Peyer's patch (tissue), 4 donors: ENCODE measurements at regions not wholly inside any gene's neighbourhood (a gene's known extent, or its start where the extent isn't known, plus 50 kb on each side); places are given as distances from the start of the nearest gene placed in this dataset.
"Not testable (repeated sequence)": the region's sequence is repeated elsewhere in the genome, so short reads cannot be mapped to it uniquely, and the experiment has no call there.

Experiments
- DNase-seq, 3 donors: peaks; one replicate each; pipeline ENCODE4 v3.0.0-alpha.2; 2017 to 2019
- H3K27ac ChIP-seq, 4 donors: fragments of 200-600 bp; sonication (generic); one replicate each; pipeline ENCODE4 v1.5.1; 2016 to 2019
- H3K27me3 ChIP-seq, 2 donors: fragments of 200-600 bp; sonication (generic); one replicate each; pipeline ENCODE4 v1.5.1; 2019
- H3K36me3 ChIP-seq, 3 donors: fragments of 200-600 bp; sonication (generic); one replicate each; pipeline ENCODE4 v1.5.1; 2016 to 2019
- H3K4me1 ChIP-seq, 4 donors: fragments of 200-600 bp; sonication (generic); one replicate each; pipeline ENCODE4 v1.5.1; 2016 to 2019
- H3K4me3 ChIP-seq, 4 donors: fragments of 200-600 bp; sonication (generic); 1 replicate in 3 of 4; 2 replicates in 1 of 4; pipeline ENCODE4 v1.5.1; 2016 to 2019; ENCODE audit warnings: mild to moderate bottlenecking in 1 of 4
- H3K9me3 ChIP-seq, 4 donors: fragments of 200-600 bp; sonication (generic); one replicate each; pipeline ENCODE4 v1.5.1; 2016 to 2019; ENCODE audit warnings: mild to moderate bottlenecking in 1 of 4
- POLR2A ChIP-seq, 2 donors: fragments of 450-650 bp; IDR thresholded peaks; one replicate each; pipeline ENCODE4 v1.5.1; 2017; ENCODE audit warnings: antibody characterized with exemption in 2 of 2, mild to moderate bottlenecking in 2 of 2, moderate library complexity in 2 of 2
- TF ChIP-seq, protein P1 (sequence below), 6 experiments: fragments of 450-650 bp in 4 of 6; fragments of 200-600 bp in 2 of 6; sonication (generic) in 1 of 6; IDR thresholded peaks; one replicate each; pipeline ENCODE4 v1.5.1; 2017 to 2019; ENCODE audit warnings: antibody characterized with exemption in 6 of 6, mild to moderate bottlenecking in 3 of 6, moderate library complexity in 1 of 6

GRCh38 chr2:142425551-142425950 is 294.7 kb upstream of the LRP1B start:
- TF ChIP-seq, protein P1, sequence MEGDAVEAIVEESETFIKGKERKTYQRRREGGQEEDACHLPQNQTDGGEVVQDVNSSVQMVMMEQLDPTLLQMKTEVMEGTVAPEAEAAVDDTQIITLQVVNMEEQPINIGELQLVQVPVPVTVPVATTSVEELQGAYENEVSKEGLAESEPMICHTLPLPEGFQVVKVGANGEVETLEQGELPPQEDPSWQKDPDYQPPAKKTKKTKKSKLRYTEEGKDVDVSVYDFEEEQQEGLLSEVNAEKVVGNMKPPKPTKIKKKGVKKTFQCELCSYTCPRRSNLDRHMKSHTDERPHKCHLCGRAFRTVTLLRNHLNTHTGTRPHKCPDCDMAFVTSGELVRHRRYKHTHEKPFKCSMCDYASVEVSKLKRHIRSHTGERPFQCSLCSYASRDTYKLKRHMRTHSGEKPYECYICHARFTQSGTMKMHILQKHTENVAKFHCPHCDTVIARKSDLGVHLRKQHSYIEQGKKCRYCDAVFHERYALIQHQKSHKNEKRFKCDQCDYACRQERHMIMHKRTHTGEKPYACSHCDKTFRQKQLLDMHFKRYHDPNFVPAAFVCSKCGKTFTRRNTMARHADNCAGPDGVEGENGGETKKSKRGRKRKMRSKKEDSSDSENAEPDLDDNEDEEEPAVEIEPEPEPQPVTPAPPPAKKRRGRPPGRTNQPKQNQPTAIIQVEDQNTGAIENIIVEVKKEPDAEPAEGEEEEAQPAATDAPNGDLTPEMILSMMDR (IDR thresholded peaks at IDR 0.05) = no peak
- no peak for TF ChIP-seq POLR2A (IDR thresholded peaks at IDR 0.05)
- Histone ChIP-seq H3K27ac (no peak overlapping the region), H3K4me1 (no peaks in the 10 kb centered on the region), H3K36me3 (no peaks in the 10 kb centered on the region), H3K27me3 (no peaks in the 10 kb centered on the region), H3K9me3 (no peaks in the 10 kb centered on the region), H3K4me3 (no peak overlapping the region)
- no peak for DNase-seq

- Histone ChIP-seq H3K4me1 (no peaks in the 10 kb centered on the region), H3K27ac (no peak overlapping the region), H3K9me3 (no peaks in the 10 kb centered on the region), H3K4me3 (no peak overlapping the region), H3K36me3 (no peaks in the 10 kb centered on the region), H3K27me3 (no peaks in the 10 kb centered on the region)
- no peak for DNase-seq
- no peak for TF ChIP-seq POLR2A (IDR thresholded peaks at IDR 0.05)
- TF ChIP-seq, protein P1 (IDR thresholded peaks at IDR 0.05) = no peak
Observed at GRCh38 chr2:142423603-142424002, 292.8 kb upstream of the LRP1B start.

GRCh38 chr2:142422769-142423168 is 292.0 kb upstream of the LRP1B start:
- TF ChIP-seq, protein P1 (IDR thresholded peaks at IDR 0.05) = no peak
- no peak for TF ChIP-seq POLR2A (IDR thresholded peaks at IDR 0.05)
- no peak overlapping the region for H3K4me3 ChIP-seq
- no peaks in the 10 kb centered on the region for H3K9me3 ChIP-seq
- H3K36me3 ChIP-seq = no peaks in the 10 kb centered on the region
- DNase-seq = no peak
- H3K27me3 ChIP-seq = no peaks in the 10 kb centered on the region
- no peak overlapping the region for H3K27ac ChIP-seq
- no peaks in the 10 kb centered on the region for H3K4me1 ChIP-seq

- Histone ChIP-seq H3K4me1 (no peaks in the 10 kb centered on the region), H3K27me3 (no peaks in the 10 kb centered on the region), H3K4me3 (no peak overlapping the region), H3K36me3 (no peaks in the 10 kb centered on the region), H3K27ac (no peak overlapping the region), H3K9me3 (no peaks in the 10 kb centered on the region)
- DNase-seq = no peak
- TF ChIP-seq, protein P1 (IDR thresholded peaks at IDR 0.05) = no peak
- no peak for TF ChIP-seq POLR2A (IDR thresholded peaks at IDR 0.05)
Observed at GRCh38 chr2:142422041-142422440, 291.2 kb upstream of the LRP1B start.

DNA sequence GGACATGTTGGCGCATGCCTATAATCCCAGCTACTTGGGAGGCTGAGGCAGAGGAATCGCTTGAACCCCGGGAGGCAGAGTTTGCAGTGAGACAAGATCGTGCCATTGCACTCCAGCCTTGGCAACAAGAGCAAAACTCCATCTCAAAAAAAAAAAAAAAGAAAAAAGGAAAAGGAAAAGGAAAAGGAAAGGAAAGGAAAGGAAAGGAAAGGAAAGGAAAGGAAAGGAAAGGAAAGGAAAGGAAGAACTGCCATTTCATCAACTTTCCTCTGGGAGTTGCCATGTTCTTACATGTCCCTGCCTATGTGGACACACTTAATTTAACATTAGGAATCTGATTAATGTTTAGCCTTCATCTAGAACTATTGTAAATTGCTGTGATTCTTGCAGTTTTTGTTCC is 287.9 kb upstream of the LRP1B start:
- H3K9me3 ChIP-seq, H3K4me3 ChIP-seq, H3K4me1 ChIP-seq, H3K36me3 ChIP-seq, H3K27me3 ChIP-seq, H3K27ac ChIP-seq, DNase-seq: not testable (repeated sequence)

- Histone ChIP-seq H3K27me3 (no peaks in the 10 kb centered on the region), H3K36me3 (no peaks in the 10 kb centered on the region), H3K4me1 (no peaks in the 10 kb centered on the region), H3K9me3 (no peaks in the 10 kb centered on the region), H3K4me3 (no peak overlapping the region), H3K27ac (no peak overlapping the region)
- DNase-seq = no peak
- no peak for TF ChIP-seq POLR2A (IDR thresholded peaks at IDR 0.05)
- TF ChIP-seq, protein P1 (IDR thresholded peaks at IDR 0.05) = no peak
Observed at GRCh38 chr2:142416996-142417395, 286.2 kb upstream of the LRP1B start.
